SU-DHL-6 (cell line): ENCODE measurements at regions not wholly inside any gene's neighbourhood (a gene's known extent, or its start where the extent isn't known, plus 50 kb on each side); places are given as distances from the start of the nearest gene placed in this dataset.

Experiments used
- H2AFZ ChIP-seq: fragments of 200-600 bp; sonication (generic); 2 replicates; pipeline ENCODE4 v1.6.1; 2014; ENCODE audit warnings: low read depth, mild to moderate bottlenecking, moderate library complexity, mixed read lengths, antibody characterized with exemption, low read length; ENCODE audit not compliant: severe bottlenecking
- H3F3A ChIP-seq: fragments of 200-600 bp; shearing (Covaris generic); 2 replicates; pipeline ENCODE4 v1.6.0; 2016; ENCODE audit warnings: antibody characterized with exemption, mild to moderate bottlenecking; ENCODE audit not compliant: insufficient read depth
- H3K27ac ChIP-seq: fragments of 200-600 bp; sonication (generic); 2 replicates; pipeline ENCODE4 v1.5.1; 2016; ENCODE audit warnings: low read depth, mild to moderate bottlenecking, low read length, moderate library complexity, mixed read lengths
- H3K27me3 ChIP-seq: fragments of 200-600 bp; sonication (generic), shearing (Covaris generic); 2 replicates; pipeline ENCODE4 v1.6.0; 2014; ENCODE audit warnings: mild to moderate bottlenecking, low read length
- H3K36me3 ChIP-seq: fragments of 200-600 bp; sonication (generic); 2 replicates; pipeline ENCODE4 v1.6.1; 2014; ENCODE audit warnings: mild to moderate bottlenecking, low read length, mixed read lengths
- H3K4me2 ChIP-seq: fragments of 300-600, 200-600 bp; shearing (Covaris generic), sonication (generic); 2 replicates; pipeline ENCODE4 v1.6.0; 2014; ENCODE audit warnings: low read length, low read depth, mild to moderate bottlenecking; ENCODE audit not compliant: poor library complexity, severe bottlenecking
- H3K4me3 ChIP-seq: fragments of 200-600 bp; sonication (generic); 2 replicates; pipeline ENCODE4 v1.5.1; 2014; ENCODE audit warnings: antibody characterized with exemption, low read length, mild to moderate bottlenecking, mixed read lengths; ENCODE audit not compliant: insufficient read depth, poor library complexity, severe bottlenecking
- H3K79me2 ChIP-seq: fragments of 200-600 bp; sonication (generic); 2 replicates; pipeline ENCODE4 v1.6.1; 2014; ENCODE audit warnings: mild to moderate bottlenecking, low read length, moderate library complexity; ENCODE audit not compliant: insufficient read depth
- H3K9ac ChIP-seq: fragments of 200-600 bp; sonication (generic); 2 replicates; pipeline ENCODE4 v1.7.0; 2014; ENCODE audit warnings: mild to moderate bottlenecking, low read length
- H3K9me2 ChIP-seq: fragments of 200-600 bp; sonication (generic); replicated peaks from 2 replicates; pipeline ENCODE4 v1.6.1; 2014; ENCODE audit warnings: low read length; ENCODE audit not compliant: insufficient read depth
- H3K9me3 ChIP-seq: fragments of 200-600 bp; sonication (generic); 2 replicates; pipeline ENCODE4 v1.6.1; 2014; ENCODE audit warnings: low read length, mixed read lengths; ENCODE audit not compliant: insufficient read depth
- H4K20me1 ChIP-seq: fragments of 200-600 bp; sonication (generic); 2 replicates; pipeline ENCODE4 v1.6.1; 2014; ENCODE audit warnings: low read depth, mild to moderate bottlenecking, antibody characterized with exemption, low read length, moderate library complexity, mixed read lengths
- EZH2phosphoT487 ChIP-seq: fragments of 200-600 bp; sonication (generic), shearing (Covaris generic); conservative IDR thresholded peaks from 2 replicates; pipeline ENCODE4 v1.6.1; 2018; ENCODE audit warnings: mild to moderate bottlenecking, antibody characterized with exemption, low read length, moderate library complexity, mixed read lengths
- TF ChIP-seq, protein P1 (sequence below): fragments of 200-600 bp; sonication (generic); IDR thresholded peaks from one replicate; pipeline ENCODE4 v1.5.1; 2017; ENCODE audit warnings: antibody characterized with exemption, mild to moderate bottlenecking, low read length, moderate library complexity; ENCODE audit not compliant: insufficient read depth, poor library complexity, severe bottlenecking

DNA sequence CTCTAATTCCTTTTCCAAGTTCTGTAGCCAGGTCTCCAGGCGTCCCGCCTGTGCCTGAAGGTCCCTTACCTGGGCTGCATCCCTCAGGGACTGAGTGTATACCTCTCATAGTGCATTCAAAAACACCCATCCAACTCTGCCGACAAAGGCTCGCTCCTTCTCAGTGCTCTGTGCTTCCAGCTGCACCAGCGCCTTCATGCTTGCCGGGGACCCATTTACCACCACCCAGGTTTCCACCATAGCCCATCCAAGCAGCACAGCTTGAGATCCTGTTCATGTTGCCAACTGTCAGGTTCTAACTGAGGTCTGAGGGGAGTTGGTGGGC lies 794.5 kb downstream of the EFNA5 start:
- Histone ChIP-seq H2AFZ (no peak overlapping the region), H3K27me3 (no peaks in the 10 kb centered on the region), H3K4me3 (no peak overlapping the region), H3K9ac (no peak overlapping the region), H3K9me2 (no peaks in the 10 kb centered on the region), H3F3A (no peaks in the 10 kb centered on the region), H3K79me2 (no peaks in the 10 kb centered on the region), H4K20me1 (no peaks in the 10 kb centered on the region), H3K9me3 (peaks cover 17% of the 10 kb centered on the region; the same call in 1 of the 2 replicates), H3K27ac (no peak overlapping the region), H3K36me3 (no peaks in the 10 kb centered on the region), H3K4me2 (no peak overlapping the region)
- TF ChIP-seq, protein P1, sequence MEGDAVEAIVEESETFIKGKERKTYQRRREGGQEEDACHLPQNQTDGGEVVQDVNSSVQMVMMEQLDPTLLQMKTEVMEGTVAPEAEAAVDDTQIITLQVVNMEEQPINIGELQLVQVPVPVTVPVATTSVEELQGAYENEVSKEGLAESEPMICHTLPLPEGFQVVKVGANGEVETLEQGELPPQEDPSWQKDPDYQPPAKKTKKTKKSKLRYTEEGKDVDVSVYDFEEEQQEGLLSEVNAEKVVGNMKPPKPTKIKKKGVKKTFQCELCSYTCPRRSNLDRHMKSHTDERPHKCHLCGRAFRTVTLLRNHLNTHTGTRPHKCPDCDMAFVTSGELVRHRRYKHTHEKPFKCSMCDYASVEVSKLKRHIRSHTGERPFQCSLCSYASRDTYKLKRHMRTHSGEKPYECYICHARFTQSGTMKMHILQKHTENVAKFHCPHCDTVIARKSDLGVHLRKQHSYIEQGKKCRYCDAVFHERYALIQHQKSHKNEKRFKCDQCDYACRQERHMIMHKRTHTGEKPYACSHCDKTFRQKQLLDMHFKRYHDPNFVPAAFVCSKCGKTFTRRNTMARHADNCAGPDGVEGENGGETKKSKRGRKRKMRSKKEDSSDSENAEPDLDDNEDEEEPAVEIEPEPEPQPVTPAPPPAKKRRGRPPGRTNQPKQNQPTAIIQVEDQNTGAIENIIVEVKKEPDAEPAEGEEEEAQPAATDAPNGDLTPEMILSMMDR: no peak
- TF ChIP-seq EZH2phosphoT487: no peak

DNA sequence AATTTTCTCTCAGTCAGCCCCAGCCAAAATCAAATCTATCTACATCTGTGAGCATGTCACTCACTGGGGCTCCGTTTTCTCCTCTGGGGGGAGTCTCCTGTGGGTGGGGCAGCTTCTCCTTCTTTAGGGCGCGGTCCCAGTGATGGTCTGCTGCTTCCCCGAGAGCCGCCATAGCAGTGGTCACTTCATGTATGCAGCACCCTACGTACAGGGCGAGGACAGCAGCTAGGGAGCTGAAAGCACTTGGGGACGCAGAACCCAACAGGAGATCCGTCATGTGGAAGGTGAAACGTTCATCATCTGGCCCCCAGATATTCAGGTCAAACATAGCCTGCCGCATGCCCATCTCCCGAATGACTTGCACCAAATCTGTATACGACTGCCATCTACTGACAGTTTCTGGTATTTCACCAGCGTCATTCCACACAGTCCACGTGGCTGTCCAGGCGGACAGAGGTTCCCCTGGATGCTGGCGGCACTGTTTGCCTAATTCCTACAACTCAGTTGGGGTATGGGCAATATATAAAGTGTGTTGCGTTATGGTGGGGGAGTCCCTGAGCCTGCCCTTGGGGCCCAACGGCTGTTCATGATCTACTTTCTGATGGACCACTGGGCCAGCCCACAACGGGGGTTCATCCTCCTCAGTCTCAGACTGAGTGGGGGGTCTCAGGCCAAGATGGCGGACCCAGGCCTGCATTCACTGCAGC lies 795.0 kb downstream of the EFNA5 start:
- Histone ChIP-seq H2AFZ (no peak overlapping the region), H3K27me3 (no peaks in the 10 kb centered on the region), H3K9me2 (no peaks in the 10 kb centered on the region), H3K9ac (no peak overlapping the region), H3K36me3 (no peaks in the 10 kb centered on the region), H3K4me2 (no peak overlapping the region), H3F3A (no peaks in the 10 kb centered on the region), H4K20me1 (no peaks in the 10 kb centered on the region), H3K27ac (no peak overlapping the region), H3K4me3 (no peak overlapping the region), H3K79me2 (no peaks in the 10 kb centered on the region), H3K9me3 (peaks cover 17% of the 10 kb centered on the region; the same call in 1 of the 2 replicates)
- TF ChIP-seq, protein P1: peak; percentile 41
- no peak for TF ChIP-seq EZH2phosphoT487

DNA sequence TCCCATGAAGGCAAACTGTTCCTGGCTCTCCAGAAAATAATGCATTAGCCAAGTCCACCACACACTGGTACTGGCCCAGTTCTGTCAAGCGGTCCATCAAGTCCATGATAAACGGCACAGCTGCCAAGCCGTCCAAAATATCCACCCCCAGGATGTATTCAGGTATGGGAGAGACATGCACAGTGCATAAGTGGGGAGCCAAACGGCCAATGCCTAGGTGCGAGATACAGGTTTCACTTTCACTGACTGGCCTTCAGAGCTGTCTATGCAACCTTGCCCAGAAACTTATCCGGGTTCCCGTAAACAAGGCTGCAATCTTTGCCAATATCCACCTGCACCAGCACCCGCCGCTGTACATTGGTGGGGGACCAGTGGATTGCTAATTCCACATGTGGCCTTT lies 795.8 kb downstream of the EFNA5 start:
- TF ChIP-seq, protein P1: no peak
- TF ChIP-seq EZH2phosphoT487: no peak
- no peak overlapping the region for H3K9ac ChIP-seq
- H3K27me3 ChIP-seq: no peaks in the 10 kb centered on the region
- H2AFZ ChIP-seq: no peak overlapping the region
- no peaks in the 10 kb centered on the region for H3K79me2 ChIP-seq
- no peaks in the 10 kb centered on the region for H4K20me1 ChIP-seq
- no peak overlapping the region for H3K4me2 ChIP-seq
- H3K36me3 ChIP-seq: no peaks in the 10 kb centered on the region
- H3K27ac ChIP-seq: no peak overlapping the region
- H3F3A ChIP-seq: no peaks in the 10 kb centered on the region
- no peaks in the 10 kb centered on the region for H3K9me2 ChIP-seq
- H3K9me3 ChIP-seq: peaks cover 17% of the 10 kb centered on the region; the same call in 1 of the 2 replicates
- no peak overlapping the region for H3K4me3 ChIP-seq
